GM18498 (cell line): ENCODE measurements at regions not wholly inside any gene's neighbourhood (a gene's known extent, or its start where the extent isn't known, plus 50 kb on each side); places are given as distances from the start of the nearest gene placed in this dataset.

Experiments used
- ATAC-seq: cut with Tn5 transposase; IDR thresholded peaks from one replicate; pipeline ENCODE4 v1.9.1; 2021; ENCODE audit warnings: mild to moderate bottlenecking, moderate library complexity; ENCODE audit not compliant: unreplicated experiment

DNA sequence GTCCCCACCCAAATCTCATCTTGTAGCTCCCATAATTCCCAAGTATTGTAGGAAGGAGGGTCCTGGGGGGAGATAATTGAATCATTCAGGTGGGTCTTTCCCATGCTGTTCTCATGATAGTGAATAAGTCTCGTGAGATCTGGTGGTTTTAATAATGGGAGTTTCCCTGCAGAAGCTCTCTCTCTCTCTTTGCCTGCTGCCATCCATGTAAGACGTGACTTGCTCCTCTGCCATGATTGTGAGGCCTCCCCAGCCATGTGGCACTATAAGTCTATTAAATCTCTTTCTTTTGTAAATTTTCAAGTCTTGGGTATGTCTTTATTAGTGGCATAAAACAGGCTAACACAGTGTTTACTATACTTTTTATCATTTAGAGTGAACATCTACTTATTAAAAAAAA, 338.8 kb downstream of the ANKRD7 start:
- no peak for ATAC-seq

DNA sequence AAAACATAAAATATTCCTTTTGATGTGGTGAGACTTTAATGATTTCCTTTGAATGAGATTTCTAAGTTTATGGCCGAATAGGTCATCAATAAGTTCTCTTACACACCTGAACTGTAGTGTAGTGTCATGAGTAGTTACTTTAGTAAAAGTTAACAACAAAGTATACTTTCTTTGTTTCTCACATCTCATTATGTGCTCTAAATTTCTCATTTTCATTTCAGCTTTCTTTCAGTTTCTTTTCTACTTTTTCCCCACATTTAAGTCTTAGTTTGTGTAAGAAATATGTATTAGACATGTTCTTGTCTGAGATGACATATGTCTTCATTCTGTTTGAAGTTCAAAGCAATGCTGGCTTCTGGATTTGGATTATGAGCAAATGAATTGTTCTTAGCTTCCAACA, 348.1 kb downstream of the ANKRD7 start:
- no peak for ATAC-seq

DNA sequence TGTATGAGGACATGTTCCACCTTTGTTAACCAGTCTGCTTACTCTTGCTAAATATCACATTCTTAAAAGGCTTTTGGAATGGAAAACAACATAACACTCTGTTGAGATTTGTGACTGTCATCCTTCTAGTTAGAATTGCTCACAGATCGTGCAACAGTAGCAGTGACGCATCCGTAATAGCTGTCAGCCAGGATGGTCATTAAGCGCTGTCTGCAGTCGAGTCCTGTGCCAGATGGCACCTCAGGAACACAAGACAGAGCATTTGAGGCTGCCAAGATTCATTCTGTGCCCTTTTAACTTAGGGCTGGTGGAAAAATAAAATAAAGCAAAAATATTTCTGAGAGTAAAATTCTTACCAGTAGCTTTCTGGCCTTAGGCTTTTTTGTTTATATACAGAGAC, 348.6 kb downstream of the ANKRD7 start:
- no peak for ATAC-seq

DNA sequence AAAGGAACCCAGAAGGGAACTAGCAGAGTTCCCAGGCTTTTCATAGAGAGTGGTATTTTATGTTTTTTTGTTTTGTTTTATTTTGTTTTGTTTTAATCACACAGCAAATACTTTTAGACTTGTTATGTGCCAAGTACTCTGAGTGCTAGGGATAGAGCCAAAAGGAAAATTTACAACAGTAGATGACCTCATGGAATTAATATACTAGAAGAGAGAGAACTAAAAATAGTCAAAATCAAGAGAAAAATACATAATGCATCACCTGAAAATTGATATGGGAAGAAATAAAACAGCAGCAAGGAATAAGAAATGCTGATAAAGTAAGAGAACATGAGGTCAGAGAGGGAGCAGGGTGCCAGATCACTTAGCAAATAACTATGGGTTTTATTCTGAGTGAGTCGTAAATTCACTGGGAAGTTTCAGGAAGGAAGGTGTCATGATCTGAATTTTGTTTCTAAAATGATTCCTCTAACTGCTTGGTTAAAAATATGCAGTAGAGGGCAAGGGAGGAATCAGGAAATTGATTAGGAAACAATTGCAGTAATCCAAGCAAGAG, 351.0 kb downstream of the ANKRD7 start:
- no peak for ATAC-seq

DNA sequence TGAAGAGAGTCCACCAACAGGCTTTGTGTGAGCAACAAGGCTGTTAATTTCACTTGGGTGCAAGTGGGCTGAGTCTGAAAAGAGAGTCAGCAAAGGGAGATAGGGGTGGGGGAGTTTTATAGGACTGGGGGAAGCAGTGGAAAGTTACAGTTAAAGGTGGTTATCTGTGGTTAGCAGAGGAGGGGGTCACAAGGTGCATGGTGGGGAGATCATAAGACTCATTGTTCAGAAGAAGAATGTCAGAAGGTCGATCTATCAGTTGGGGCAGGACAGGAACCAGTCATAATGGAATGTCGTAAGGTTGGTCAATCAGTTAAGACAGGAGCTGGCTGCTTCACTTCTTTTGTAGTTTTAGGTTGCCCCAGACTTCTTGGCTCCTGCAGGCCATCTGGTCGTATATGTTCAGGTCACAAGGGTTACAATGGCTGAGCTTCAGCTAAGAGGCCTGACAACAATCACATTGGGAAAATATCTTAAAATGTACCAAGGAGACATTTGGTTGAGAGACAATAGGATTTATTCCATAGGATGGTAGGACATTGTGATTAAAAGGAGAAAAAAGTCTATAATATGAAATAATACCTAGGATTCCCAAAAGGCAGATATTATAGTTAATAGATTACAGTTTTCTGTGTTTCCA, 356.4 kb downstream of the ANKRD7 start:
- no peak for ATAC-seq

DNA sequence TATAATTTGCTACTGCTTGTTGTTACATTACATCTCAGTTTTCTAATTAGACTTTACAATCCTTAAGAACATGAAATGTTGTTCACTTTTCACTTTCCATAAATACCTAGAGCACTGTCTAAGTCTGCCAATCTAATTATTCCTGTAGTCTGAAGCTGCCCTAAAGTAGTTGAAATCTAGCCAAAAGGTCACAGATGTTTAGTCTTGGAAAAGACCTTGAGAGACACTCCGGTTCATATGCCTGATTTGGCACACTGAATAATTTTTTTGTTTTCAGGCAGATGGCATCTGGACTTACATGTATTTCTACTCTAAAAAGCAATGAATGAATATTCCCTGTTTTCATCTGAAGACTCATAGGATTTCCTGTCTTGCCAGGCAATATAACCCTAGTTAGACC, 359.1 kb downstream of the ANKRD7 start:
- no peak for ATAC-seq

DNA sequence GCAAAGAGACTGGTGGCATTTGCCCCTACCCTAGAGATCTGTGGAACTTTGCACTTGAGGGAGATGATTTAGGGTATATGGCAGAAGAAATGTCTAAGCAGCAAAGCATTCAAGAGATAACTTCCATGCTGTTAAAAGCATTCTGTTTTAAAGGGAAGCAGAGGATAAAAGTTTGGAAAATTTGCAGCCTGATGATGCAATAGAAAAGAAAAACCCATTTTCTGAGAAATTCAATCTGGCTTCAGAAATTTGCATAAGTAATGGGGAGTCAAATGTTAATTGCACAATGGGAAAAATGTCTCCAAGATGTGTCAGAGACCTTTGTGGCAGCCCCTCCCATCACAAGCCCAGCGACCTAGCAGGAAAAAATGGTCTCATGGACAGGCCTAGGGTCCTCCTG, 361.7 kb downstream of the ANKRD7 start:
- ATAC-seq = no peak

DNA sequence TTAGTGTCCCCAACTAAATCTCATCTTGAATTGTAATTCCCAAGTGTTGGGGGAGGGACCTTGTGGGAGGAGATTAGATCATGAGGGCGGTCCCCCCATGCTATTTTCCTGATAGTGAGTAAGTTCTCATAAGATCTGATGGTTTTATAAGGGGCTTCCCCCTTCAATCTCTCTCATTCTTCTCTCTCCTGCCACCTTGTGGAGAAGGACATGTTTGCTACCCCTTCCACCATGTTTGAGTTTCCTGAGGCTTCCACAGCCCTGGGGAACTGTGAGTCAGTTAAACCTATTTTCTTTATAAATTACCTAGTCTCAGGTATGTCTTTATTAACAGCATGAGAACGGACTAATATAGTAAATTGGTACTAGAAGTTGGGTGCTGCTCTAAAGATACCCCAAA, 365.6 kb downstream of the ANKRD7 start:
- ATAC-seq = peak; percentile 76

DNA sequence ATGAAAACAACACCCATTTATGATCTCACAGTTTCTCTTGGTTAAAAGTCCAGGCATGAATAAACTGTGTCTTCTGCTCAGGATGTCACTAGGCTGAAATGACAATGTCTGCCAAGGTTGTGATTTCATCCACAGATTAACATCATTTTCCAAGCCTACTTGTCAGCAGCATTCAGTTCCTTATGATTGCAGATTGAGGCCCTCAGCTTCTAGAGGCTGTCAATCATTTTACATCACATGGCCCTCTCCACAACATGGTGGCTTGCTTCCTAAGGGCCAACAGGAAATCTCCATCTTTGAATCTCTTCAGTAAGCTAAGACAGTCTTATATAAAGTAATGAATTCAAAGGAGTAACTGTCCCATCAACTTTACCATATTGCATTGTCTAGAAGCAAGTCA, 377.6 kb downstream of the ANKRD7 start:
- ATAC-seq = no peak

DNA sequence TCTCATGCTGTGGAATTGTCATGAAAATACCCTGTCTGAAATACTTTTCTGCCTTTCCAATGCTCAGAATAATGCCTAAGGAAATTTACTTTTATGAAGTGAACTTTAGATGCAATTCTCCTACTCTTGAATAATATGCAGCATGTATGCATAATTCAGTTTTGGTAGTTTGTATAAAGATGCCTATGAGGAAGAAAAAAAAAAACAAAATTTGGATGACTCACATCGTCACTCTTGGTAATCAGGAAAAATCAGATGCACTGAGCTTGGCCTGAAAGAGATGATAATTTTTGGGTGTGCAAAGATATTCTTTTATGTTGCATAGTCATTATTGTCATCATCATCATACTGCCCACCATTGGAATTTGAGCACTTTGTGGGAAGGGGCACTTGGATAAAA, 382.1 kb downstream of the ANKRD7 start:
- ATAC-seq = no peak

DNA sequence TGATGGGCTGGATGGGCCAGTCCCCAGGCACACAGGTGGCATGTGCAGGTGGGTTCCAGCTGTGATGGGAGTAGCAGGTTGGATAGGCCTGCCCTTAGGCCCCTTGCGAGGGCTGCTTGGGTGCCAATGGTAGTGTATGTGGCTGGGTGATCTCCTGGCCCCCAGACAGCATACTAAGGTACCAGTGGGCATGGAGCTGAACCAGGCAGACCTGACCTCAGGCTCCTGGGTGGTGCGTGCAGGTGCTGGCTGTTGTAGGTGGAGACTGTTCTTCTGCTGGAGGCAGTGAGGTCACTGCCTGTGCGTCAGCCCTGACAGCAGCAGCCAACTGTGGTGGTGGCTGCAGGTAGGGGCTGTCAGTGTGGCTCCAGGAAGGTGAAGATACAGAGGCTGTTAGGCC, 384.7 kb downstream of the ANKRD7 start:
- no peak for ATAC-seq

DNA sequence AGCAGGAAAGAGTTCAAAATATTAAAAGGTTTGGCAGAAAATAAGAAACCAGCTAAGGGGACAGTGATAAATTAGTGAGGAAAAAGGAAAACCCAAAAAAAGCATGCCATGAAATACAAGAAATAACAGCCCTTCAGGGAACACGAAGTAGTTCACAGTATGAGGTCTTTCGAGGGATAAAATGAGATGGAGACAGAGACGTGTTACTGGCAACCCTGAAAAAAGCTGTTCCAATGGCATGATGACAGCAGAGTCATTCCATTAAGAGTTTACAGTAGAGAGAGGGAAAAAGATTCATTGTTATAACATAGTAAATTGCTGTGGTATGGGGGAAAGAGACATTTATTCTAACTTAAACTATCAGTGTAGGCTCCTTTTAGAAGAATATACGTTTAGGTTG, 391.2 kb downstream of the ANKRD7 start:
- ATAC-seq = no peak

DNA sequence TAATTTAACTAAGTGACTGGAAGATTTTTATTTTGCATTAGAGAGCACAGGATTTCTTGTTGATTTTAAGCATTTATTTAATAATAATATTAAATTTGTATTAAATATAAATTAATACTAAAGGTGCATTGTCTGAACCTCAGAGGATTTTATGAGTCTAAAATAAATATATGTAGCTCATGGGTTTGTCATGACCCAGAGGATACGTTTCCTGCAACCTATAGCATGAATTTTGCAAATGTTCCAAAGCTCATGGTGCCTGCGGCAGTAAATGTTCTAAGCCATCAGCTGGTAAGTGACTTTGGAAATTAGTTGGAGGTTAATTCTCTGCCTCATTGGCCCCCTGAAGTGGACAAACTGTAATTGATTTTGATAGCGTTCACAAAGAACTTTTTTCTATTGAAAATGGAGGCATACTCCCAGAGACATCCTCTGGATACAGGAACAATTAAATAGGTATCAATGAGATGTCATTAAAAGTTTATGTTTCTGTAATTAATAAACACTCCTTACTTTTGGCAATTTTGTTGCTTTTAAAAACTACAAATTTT, 397.4 kb downstream of the ANKRD7 start:
- ATAC-seq = no peak

DNA sequence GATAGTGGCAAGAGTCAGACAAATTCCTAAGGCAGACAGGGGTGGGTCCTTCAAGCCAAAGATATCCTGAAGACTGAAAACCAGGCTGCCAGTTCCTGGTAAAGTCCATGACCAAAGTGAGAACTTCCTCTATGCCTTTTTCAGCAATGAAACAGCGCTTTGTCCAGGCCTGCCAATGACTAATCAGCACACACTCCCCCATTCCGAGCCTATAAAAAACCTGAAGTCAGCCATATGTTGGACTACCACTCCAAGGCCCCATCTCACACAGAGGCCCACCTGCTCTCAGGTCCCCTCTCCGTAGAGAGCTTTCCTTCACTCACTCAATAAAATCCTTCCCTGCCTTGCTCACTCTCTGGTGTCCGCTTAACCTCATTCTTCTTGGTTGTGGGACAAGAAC, 402.2 kb downstream of the ANKRD7 start:
- ATAC-seq = no peak

DNA sequence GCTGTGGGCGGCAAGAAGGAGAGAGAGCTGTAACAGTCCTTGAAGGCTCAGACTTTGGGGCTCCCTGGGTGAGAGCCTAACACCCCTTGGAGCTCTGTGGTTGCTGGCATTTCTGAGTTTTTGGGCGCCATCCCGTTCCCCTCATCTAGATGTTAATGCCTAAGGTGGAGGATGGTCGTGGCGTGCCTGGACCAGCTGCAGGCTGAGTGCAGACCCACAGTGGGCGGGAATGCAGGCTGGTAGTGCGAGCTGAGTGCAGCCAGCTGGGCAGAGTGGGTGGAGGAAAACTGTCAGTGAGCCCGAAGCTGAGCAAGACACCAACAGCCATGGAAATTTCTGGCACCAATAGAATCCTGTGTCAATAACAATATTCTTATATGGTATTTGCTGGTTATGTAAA, 403.0 kb downstream of the ANKRD7 start:
- ATAC-seq = no peak

DNA sequence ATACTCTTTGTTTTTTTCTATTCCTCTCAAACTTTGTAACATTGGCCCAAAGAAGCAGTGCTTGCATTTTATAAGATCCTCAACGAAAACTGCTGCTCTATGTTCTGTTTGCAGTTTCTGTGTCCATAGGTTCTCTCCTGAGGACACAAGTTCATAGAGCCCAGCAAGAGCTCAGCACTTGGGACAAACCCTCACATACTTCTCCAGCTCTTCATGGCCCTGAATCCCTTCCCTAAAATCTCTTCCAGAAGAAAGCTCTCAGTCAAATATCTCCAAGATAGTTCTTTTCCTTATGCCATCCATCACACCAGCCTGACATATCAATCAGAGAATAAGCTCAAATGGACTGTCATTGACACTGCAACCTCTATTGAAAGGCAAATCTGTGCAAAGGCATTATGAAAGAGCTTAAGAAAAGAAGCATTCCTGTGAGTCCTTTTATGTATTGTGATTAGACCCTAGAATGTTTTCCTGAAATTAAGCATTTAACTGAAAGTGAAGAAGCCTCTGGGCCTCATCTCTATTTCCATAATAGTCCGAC, 405.5 kb downstream of the ANKRD7 start:
- ATAC-seq = no peak

DNA sequence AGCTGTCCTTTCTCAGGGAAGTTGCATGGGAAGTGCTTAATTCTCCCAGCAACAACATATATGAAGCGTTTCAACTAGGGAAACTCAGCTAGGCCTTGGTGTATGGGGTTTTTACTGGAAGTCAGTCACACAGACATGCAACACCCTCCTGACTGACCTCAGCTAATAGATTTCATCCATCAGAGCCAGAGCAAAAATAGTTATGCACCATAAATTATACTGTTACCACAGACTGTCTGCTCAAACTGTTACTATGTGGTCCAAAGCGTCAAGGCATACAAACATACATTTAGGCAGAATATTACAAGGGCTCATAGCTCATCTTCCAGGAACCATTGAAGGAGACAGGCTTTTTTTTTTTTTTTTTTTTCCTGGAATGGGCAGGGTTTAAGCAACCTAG, 417.9 kb downstream of the ANKRD7 start:
- ATAC-seq = no peak

DNA sequence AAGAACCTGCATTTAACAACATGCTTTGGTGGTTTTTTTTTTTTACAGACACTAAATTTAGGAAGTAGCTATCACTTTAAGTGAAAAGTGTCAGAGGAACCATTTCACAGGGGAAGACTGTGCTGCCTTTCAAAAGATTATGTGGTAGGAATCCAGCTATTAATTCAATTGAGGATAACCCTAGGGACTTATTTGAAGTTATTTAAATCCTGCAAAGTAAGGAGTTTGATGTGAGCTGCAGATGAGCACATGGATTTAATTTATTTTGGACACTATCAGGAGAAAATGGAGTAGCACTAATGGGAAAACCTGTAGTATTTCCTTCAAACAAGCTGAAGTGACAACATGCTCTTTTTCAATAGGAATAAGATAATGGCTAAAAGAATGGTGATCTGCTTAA, 419.8 kb downstream of the ANKRD7 start:
- ATAC-seq = no peak

DNA sequence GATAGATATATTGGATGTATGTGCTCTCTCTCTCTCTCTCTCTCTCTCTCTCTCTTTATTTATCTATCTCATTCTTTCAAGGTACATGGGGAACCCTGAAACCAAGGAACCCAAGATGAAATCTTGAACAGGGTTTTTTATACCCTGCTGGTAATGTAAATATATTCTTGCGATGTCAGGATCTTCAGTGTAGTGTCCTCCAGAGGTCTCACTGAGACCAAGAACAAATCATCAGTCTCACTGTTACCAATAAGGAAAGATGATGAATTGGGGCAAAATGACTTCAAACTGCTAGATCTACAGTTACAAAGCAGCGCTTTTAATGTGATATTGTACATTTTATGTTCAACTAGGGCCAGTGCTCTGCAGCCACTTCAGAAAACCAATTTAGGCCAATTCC, 423.5 kb downstream of the ANKRD7 start:
- no peak for ATAC-seq

DNA sequence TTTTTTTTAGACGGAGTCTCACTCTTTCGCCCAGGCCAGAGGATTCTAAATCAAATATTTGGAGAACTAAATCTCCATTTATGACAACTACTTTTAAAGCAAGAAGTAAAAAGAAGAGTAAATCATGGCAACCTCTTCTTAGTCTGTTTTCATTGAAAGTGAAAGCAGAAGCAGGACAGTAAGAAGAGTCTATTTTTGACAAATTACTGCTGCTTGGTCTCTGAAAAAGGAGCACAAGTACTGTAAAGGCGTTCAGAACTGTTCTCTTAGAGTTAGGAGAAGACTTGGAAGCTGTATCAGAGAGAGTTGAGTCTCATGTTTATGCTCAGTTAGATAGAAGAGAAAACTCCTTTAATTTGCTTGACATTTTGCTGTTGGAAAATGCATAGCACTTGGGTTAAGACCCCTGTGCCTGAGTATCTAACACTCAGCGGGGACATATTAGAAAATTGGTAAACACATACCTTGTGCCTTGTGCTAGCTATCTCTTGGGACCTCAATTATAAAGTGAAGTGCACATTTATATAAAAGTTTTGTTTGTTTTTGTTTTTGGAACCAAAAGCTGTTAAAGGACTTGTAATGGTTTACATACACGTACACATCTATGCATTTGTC, 433.0 kb downstream of the ANKRD7 start:
- peak; percentile 90 for ATAC-seq

DNA sequence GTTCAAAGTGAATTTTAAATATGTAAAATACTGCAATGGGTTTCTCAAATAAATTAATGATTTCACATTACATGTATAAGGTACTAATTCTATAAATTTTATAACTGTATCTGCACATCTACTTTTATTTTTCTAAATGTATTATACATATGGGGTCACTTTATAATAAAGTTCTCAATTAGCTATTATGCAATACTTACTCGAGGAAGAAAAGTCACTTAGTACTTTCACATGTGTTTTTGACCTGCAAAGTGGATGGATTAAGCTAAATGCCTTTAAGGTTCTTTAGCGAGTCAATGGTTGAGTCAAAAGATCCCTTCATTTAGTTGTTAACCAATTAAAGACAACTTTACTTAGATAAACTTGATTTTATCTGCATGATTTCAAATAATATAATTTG, 437.8 kb downstream of the ANKRD7 start:
- ATAC-seq = no peak

DNA sequence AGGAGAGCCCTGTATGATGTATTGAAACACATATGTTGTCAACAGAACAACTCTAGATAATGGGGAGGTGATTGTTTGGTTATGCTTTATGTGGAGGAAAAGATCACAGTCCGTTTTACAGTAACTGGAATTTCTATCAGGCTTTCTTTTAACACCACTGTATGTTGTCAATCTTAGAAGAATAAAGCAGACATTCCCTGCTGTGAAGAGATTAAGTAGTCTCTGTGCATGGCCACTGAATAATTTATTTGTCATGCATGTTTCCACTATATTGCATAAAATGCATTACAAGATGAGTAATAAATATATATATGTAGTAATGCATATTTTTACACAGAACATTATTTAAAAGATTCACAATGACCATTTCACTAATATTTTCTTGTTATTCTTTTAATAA, 440.0 kb downstream of the ANKRD7 start:
- ATAC-seq = no peak
